ENCODE measurements at regions not wholly inside any gene's neighbourhood (a gene's known extent, or its start where the extent isn't known, plus 50 kb on each side); places are given as distances from the start of the nearest gene placed in this dataset.
A peak's percentile ranks its signal among the peaks of the same experiment; 100 is the strongest.

DNA sequence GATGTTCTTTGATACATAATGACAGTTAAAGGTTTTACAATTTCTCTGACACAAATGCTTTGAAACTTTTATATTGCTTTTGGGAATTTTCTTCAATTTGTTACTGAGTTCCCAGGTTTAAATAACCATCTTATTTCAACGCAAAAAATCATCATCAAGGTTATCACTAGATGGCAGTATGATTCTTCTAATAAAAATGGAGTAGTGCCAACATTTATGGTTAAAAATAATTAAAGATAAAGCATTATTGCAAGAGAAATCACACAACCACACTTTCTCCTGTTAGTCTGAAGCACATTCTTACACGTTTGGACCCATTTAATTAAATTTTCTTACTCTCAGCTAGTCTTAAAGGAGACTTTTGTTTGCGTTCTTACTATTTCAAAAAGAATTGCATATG lies 611.3 kb upstream of the CPXCR1 start:
- Histone ChIP-seq H2AFZ (ENCODE audit: low read length) (no peak overlapping the region), H3K79me2 (ENCODE audit: insufficient read depth, low read length) (no peaks in the 10 kb centered on the region), H3K4me1 (ENCODE audit: insufficient read depth, low read length, severe bottlenecking) (no peaks in the 10 kb centered on the region), H3K36me3 (ENCODE audit: insufficient read depth, low read length) (no peaks in the 10 kb centered on the region), H3K9me2 (ENCODE audit: low read depth, low read length) (no peaks in the 10 kb centered on the region), H3K9me3 (ENCODE audit: low read length) (no peaks in the 10 kb centered on the region), H3K9ac (ENCODE audit: low read length) (no peak overlapping the region), H3K27ac (ENCODE audit: low read depth, low read length, poor library complexity, severe bottlenecking) (no peak overlapping the region), H3K27me3 (ENCODE audit: insufficient read depth, low read length) (no peaks in the 10 kb centered on the region), H3K4me2 (ENCODE audit: low read length) (no peak overlapping the region), H3F3A (ENCODE audit: insufficient read depth, low read length) (no peaks in the 10 kb centered on the region), H3K4me3 (ENCODE audit: low read depth, low read length, poor library complexity, severe bottlenecking) (no peak overlapping the region), H4K20me1 (ENCODE audit: insufficient read depth, low read length) (no peaks in the 10 kb centered on the region)
- TF ChIP-seq CTCF (IDR thresholded peaks at IDR 0.05; ENCODE audit: low read length), result peak; percentile 24; the same call in 1 of the 2 replicates
- no peak for TF ChIP-seq EZH2 (IDR thresholded peaks at IDR 0.05; ENCODE audit: borderline replicate concordance, low read length)

- no peaks in the 10 kb centered on the region for H3K4me1 ChIP-seq (ENCODE audit: insufficient read depth, low read length, severe bottlenecking)
- no peaks in the 10 kb centered on the region for H3K79me2 ChIP-seq (ENCODE audit: insufficient read depth, low read length)
- no peak overlapping the region for H3K27ac ChIP-seq (ENCODE audit: low read depth, low read length, poor library complexity, severe bottlenecking)
- no peak overlapping the region for H2AFZ ChIP-seq (ENCODE audit: low read length)
- no peaks in the 10 kb centered on the region for H3K36me3 ChIP-seq (ENCODE audit: insufficient read depth, low read length)
- no peak for TF ChIP-seq EZH2 (IDR thresholded peaks at IDR 0.05; ENCODE audit: borderline replicate concordance, low read length)
- TF ChIP-seq CTCF (IDR thresholded peaks at IDR 0.05; ENCODE audit: low read length), result no peak
- no peaks in the 10 kb centered on the region for H3F3A ChIP-seq (ENCODE audit: insufficient read depth, low read length)
- H3K27me3 ChIP-seq (ENCODE audit: insufficient read depth, low read length), result no peaks in the 10 kb centered on the region
- no peaks in the 10 kb centered on the region for H3K9me2 ChIP-seq (ENCODE audit: low read depth, low read length)
- no peaks in the 10 kb centered on the region for H3K9me3 ChIP-seq (ENCODE audit: low read length)
- H3K4me3 ChIP-seq (ENCODE audit: low read depth, low read length, poor library complexity, severe bottlenecking), result no peak overlapping the region
- no peaks in the 10 kb centered on the region for H4K20me1 ChIP-seq (ENCODE audit: insufficient read depth, low read length)
- no peak overlapping the region for H3K9ac ChIP-seq (ENCODE audit: low read length)
- H3K4me2 ChIP-seq (ENCODE audit: low read length), result no peak overlapping the region
Observed at GRCh38 chrX:88136328-88136727, 610.7 kb upstream of the CPXCR1 start.

GRCh38 chrX:88146577-88146976 lies 600.4 kb upstream of the CPXCR1 start:
- no peak overlapping the region for H3K4me3 ChIP-seq (ENCODE audit: low read depth, low read length, poor library complexity, severe bottlenecking)
- H3F3A ChIP-seq (ENCODE audit: insufficient read depth, low read length), result no peaks in the 10 kb centered on the region
- H3K27me3 ChIP-seq (ENCODE audit: insufficient read depth, low read length), result no peaks in the 10 kb centered on the region
- H3K9me3 ChIP-seq (ENCODE audit: low read length), result no peaks in the 10 kb centered on the region
- H3K4me1 ChIP-seq (ENCODE audit: insufficient read depth, low read length, severe bottlenecking), result no peaks in the 10 kb centered on the region
- TF ChIP-seq CTCF (IDR thresholded peaks at IDR 0.05; ENCODE audit: low read length), result no peak
- no peak for TF ChIP-seq EZH2 (IDR thresholded peaks at IDR 0.05; ENCODE audit: borderline replicate concordance, low read length)
- no peak overlapping the region for H3K4me2 ChIP-seq (ENCODE audit: low read length)
- no peaks in the 10 kb centered on the region for H3K79me2 ChIP-seq (ENCODE audit: insufficient read depth, low read length)
- H3K9me2 ChIP-seq (ENCODE audit: low read depth, low read length), result no peaks in the 10 kb centered on the region
- H3K27ac ChIP-seq (ENCODE audit: low read depth, low read length, poor library complexity, severe bottlenecking), result no peak overlapping the region
- H3K36me3 ChIP-seq (ENCODE audit: insufficient read depth, low read length), result no peaks in the 10 kb centered on the region
- H4K20me1 ChIP-seq (ENCODE audit: insufficient read depth, low read length), result no peaks in the 10 kb centered on the region
- no peak overlapping the region for H2AFZ ChIP-seq (ENCODE audit: low read length)
- no peak overlapping the region for H3K9ac ChIP-seq (ENCODE audit: low read length)
